Neural cell (in vitro differentiated cells): ENCODE measurements at regions not wholly inside any gene's neighbourhood (a gene's known extent, or its start where the extent isn't known, plus 50 kb on each side); places are given as distances from the start of the nearest gene placed in this dataset.

Source experiments
- H2AFZ ChIP-seq: fragments of 200-600, 300-800 bp; sonication (generic), shearing (Covaris generic); 2 replicates; pipeline ENCODE4 v1.6.0; 2014; ENCODE audit warnings: low read depth, mild to moderate bottlenecking, antibody characterized with exemption, low read length, moderate library complexity
- H3F3A ChIP-seq: fragments of 200-600 bp; shearing (Covaris generic); 2 replicates; pipeline ENCODE4 v1.6.1; 2016; ENCODE audit warnings: mild to moderate bottlenecking, moderate library complexity, mixed read lengths, antibody characterized with exemption, low read length; ENCODE audit not compliant: insufficient read depth, poor library complexity, severe bottlenecking
- H3K27ac ChIP-seq: fragments of 200-600, 300-800 bp; sonication (generic), shearing (Covaris generic); 2 replicates; pipeline ENCODE4 v1.5.1; 2014; ENCODE audit warnings: mild to moderate bottlenecking, low read length, moderate library complexity
- H3K27me3 ChIP-seq: fragments of 300-800, 200-600 bp; sonication (generic), shearing (Covaris generic); 2 replicates; pipeline ENCODE4 v1.6.0; 2014; ENCODE audit warnings: mild to moderate bottlenecking, low read depth, low read length, moderate library complexity; ENCODE audit not compliant: insufficient read depth
- H3K36me3 ChIP-seq: fragments of 300-800, 200-600 bp; sonication (generic), shearing (Covaris generic); 2 replicates; pipeline ENCODE4 v1.5.1; 2014; ENCODE audit warnings: mild to moderate bottlenecking, antibody characterized with exemption, low read length, moderate library complexity; ENCODE audit not compliant: insufficient read depth
- H3K4me2 ChIP-seq: fragments of 300-800, 200-600 bp; sonication (generic), shearing (Covaris generic); 2 replicates; pipeline ENCODE4 v1.6.0; 2014; ENCODE audit warnings: mild to moderate bottlenecking, low read length
- H3K4me3 ChIP-seq: fragments of 300-800, 200-600 bp; sonication (generic), shearing (Covaris generic); 2 replicates; pipeline ENCODE4 v1.5.1; 2014; ENCODE audit warnings: mild to moderate bottlenecking, low read length, moderate library complexity
- H3K79me2 ChIP-seq: fragments of 200-600 bp; shearing (Covaris generic); replicated peaks from 2 replicates; pipeline ENCODE4 v1.6.0; 2014; ENCODE audit warnings: mild to moderate bottlenecking, low read length, moderate library complexity; ENCODE audit not compliant: insufficient read depth
- H3K9ac ChIP-seq: fragments of 300-800, 200-600 bp; sonication (generic), shearing (Covaris generic); 2 replicates; pipeline ENCODE4 v1.6.1; 2016; ENCODE audit warnings: mild to moderate bottlenecking, low read length, mixed read lengths
- H3K9me2 ChIP-seq: fragments of 200-600 bp; shearing (Covaris generic); 2 replicates; pipeline ENCODE4 v1.6.1; 2016; ENCODE audit warnings: mild to moderate bottlenecking, low read length, mixed read lengths; ENCODE audit not compliant: insufficient read depth
- H3K9me3 ChIP-seq: fragments of 200-600, 300-800 bp; sonication (generic), shearing (Covaris generic); 2 replicates; pipeline ENCODE4 v1.6.1; 2016; ENCODE audit warnings: mild to moderate bottlenecking, mixed run types, low read length, moderate library complexity, mixed read lengths
- H4K20me1 ChIP-seq: fragments of 200-600 bp; shearing (Covaris generic); 2 replicates; pipeline ENCODE4 v1.6.1; 2016; ENCODE audit warnings: mild to moderate bottlenecking, mixed run types; ENCODE audit not compliant: insufficient read depth
- EP300 ChIP-seq: fragments of 450-650 bp; conservative IDR thresholded peaks from 2 replicates; pipeline ENCODE4 v1.6.1; 2014; ENCODE audit warnings: antibody characterized with exemption, mild to moderate bottlenecking, moderate library complexity; ENCODE audit not compliant: poor library complexity, severe bottlenecking
- EZH2 ChIP-seq: fragments of 200-600, 300-800 bp; shearing (Covaris generic), sonication (generic); IDR thresholded peaks from 2 replicates; pipeline ENCODE4 v1.6.1; 2014; ENCODE audit warnings: antibody characterized with exemption, low read length, borderline replicate concordance, mild to moderate bottlenecking; ENCODE audit not compliant: insufficient read depth, poor library complexity, severe bottlenecking
- MXI1 ChIP-seq: fragments of 450-650 bp; conservative IDR thresholded peaks from 2 replicates; pipeline ENCODE4 v1.6.1; 2014; ENCODE audit warnings: antibody characterized with exemption, mild to moderate bottlenecking; ENCODE audit not compliant: poor library complexity, severe bottlenecking
- POLR2AphosphoS5 ChIP-seq: IDR thresholded peaks from 2 replicates; pipeline ENCODE4 v1.6.1; 2012
- RAD21 ChIP-seq: fragments of 450-650 bp; conservative IDR thresholded peaks from 2 replicates; pipeline ENCODE4 v1.6.1; 2014; ENCODE audit warnings: antibody characterized with exemption, mild to moderate bottlenecking, moderate library complexity
- SMC3 ChIP-seq: fragments of 450-650 bp; conservative IDR thresholded peaks from 2 replicates; pipeline ENCODE4 v1.6.1; 2014; ENCODE audit warnings: antibody characterized with exemption, mild to moderate bottlenecking, moderate library complexity; ENCODE audit not compliant: poor library complexity
- TAF1 ChIP-seq: IDR thresholded peaks from 2 replicates; pipeline ENCODE4 v1.6.1; 2012; ENCODE audit warnings: low read depth
- TF ChIP-seq, protein P1 (sequence below): fragments of 450-650 bp; IDR thresholded peaks from 2 replicates; pipeline ENCODE4 v1.5.1; 2014; ENCODE audit warnings: antibody characterized with exemption, mild to moderate bottlenecking, moderate library complexity; ENCODE audit not compliant: poor library complexity, severe bottlenecking
- TF ChIP-seq, protein P2 (sequence below): IDR thresholded peaks from 2 replicates; pipeline ENCODE4 v1.6.1; 2012; ENCODE audit warnings: borderline replicate concordance

DNA sequence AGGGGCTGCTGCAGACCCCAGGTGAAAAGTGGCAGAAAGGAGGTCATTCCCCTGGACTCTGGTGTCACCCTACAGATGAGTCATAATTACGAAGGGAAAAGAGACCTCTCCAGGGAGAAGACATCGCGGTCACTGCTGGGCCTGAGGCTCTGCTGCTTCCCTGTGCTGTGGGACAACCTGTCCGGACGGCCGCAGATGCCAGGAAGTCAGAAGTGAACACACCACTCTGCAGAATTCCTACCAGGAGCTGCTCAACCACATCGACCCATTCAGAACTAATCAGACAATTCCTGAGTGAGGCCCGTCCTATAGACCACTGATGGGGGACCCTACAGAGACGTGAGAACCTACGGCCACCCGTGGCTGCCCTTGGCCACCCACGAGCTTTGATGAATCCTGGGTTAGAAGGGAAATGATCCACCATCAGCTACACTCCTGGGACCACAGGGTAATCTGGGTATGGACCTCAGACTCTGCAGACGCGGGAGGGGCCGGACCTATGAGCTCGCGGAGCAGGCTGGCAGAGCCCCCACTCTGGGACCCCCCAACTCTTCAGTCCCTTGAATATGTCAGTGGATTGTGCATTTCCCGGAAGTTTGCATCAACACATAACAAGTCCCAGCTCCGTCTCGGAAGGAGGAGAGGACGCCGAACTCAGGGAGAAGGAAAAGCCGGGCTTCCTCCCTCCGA is 636.7 kb downstream of the BRD1 start:
- no peak overlapping the region for H3K4me3 ChIP-seq
- H3K36me3 ChIP-seq = no peaks in the 10 kb centered on the region
- H3K9me3 ChIP-seq = no peaks in the 10 kb centered on the region
- H2AFZ ChIP-seq = no peak overlapping the region
- TF ChIP-seq, protein P1, sequence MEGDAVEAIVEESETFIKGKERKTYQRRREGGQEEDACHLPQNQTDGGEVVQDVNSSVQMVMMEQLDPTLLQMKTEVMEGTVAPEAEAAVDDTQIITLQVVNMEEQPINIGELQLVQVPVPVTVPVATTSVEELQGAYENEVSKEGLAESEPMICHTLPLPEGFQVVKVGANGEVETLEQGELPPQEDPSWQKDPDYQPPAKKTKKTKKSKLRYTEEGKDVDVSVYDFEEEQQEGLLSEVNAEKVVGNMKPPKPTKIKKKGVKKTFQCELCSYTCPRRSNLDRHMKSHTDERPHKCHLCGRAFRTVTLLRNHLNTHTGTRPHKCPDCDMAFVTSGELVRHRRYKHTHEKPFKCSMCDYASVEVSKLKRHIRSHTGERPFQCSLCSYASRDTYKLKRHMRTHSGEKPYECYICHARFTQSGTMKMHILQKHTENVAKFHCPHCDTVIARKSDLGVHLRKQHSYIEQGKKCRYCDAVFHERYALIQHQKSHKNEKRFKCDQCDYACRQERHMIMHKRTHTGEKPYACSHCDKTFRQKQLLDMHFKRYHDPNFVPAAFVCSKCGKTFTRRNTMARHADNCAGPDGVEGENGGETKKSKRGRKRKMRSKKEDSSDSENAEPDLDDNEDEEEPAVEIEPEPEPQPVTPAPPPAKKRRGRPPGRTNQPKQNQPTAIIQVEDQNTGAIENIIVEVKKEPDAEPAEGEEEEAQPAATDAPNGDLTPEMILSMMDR = no peak
- TF ChIP-seq POLR2AphosphoS5 = no peak
- TF ChIP-seq, protein P2, sequence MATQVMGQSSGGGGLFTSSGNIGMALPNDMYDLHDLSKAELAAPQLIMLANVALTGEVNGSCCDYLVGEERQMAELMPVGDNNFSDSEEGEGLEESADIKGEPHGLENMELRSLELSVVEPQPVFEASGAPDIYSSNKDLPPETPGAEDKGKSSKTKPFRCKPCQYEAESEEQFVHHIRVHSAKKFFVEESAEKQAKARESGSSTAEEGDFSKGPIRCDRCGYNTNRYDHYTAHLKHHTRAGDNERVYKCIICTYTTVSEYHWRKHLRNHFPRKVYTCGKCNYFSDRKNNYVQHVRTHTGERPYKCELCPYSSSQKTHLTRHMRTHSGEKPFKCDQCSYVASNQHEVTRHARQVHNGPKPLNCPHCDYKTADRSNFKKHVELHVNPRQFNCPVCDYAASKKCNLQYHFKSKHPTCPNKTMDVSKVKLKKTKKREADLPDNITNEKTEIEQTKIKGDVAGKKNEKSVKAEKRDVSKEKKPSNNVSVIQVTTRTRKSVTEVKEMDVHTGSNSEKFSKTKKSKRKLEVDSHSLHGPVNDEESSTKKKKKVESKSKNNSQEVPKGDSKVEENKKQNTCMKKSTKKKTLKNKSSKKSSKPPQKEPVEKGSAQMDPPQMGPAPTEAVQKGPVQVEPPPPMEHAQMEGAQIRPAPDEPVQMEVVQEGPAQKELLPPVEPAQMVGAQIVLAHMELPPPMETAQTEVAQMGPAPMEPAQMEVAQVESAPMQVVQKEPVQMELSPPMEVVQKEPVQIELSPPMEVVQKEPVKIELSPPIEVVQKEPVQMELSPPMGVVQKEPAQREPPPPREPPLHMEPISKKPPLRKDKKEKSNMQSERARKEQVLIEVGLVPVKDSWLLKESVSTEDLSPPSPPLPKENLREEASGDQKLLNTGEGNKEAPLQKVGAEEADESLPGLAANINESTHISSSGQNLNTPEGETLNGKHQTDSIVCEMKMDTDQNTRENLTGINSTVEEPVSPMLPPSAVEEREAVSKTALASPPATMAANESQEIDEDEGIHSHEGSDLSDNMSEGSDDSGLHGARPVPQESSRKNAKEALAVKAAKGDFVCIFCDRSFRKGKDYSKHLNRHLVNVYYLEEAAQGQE = no peak
- TF ChIP-seq MXI1 = no peak
- no peak for TF ChIP-seq SMC3
- no peak for TF ChIP-seq EZH2
- no peak for TF ChIP-seq RAD21
- no peak for TF ChIP-seq TAF1
- no peak for TF ChIP-seq EP300
- H3F3A ChIP-seq = no peaks in the 10 kb centered on the region
- H3K79me2 ChIP-seq = no peaks in the 10 kb centered on the region
- no peak overlapping the region for H3K9ac ChIP-seq
- H3K27me3 ChIP-seq = no peaks in the 10 kb centered on the region
- no peaks in the 10 kb centered on the region for H3K9me2 ChIP-seq
- H3K4me2 ChIP-seq = no peak overlapping the region
- no peaks in the 10 kb centered on the region for H4K20me1 ChIP-seq
- H3K27ac ChIP-seq = no peak overlapping the region

DNA sequence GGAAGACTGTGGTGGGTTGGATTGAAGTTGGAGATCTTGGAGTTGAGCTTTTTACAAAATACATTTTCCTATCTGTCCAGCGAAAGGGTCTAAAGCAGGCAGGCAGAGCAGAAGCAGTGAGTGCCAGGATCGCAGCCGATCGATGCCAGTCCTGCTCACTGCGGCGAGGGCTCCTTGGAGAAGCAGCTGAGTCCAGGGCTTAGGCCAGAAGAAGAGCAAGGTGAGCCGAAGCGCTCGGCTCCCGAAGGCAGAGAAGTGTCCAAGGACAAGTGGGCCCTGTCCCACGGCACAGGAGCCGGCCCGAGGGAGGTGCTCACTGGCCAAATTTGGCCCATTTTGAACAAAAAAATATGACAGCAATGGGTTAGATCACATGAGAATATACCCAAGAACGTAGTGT is 637.8 kb downstream of the BRD1 start:
- H3K9me3 ChIP-seq = no peaks in the 10 kb centered on the region
- no peaks in the 10 kb centered on the region for H3K27me3 ChIP-seq
- H3K36me3 ChIP-seq = no peaks in the 10 kb centered on the region
- H3K9ac ChIP-seq = no peak overlapping the region
- H3K79me2 ChIP-seq = no peaks in the 10 kb centered on the region
- H3K27ac ChIP-seq = no peak overlapping the region
- no peaks in the 10 kb centered on the region for H4K20me1 ChIP-seq
- H3F3A ChIP-seq = no peaks in the 10 kb centered on the region
- no peak overlapping the region for H3K4me2 ChIP-seq
- H3K9me2 ChIP-seq = no peaks in the 10 kb centered on the region
- no peak for TF ChIP-seq POLR2AphosphoS5
- TF ChIP-seq, protein P1 = no peak
- TF ChIP-seq, protein P2 = no peak
- no peak for TF ChIP-seq RAD21
- TF ChIP-seq SMC3 = no peak
- TF ChIP-seq EZH2 = no peak
- no peak for TF ChIP-seq EP300
- no peak for TF ChIP-seq TAF1
- TF ChIP-seq MXI1 = no peak
- no peak overlapping the region for H3K4me3 ChIP-seq
- H2AFZ ChIP-seq = no peak overlapping the region
